ENCODE measurements at regions not wholly inside any gene's neighbourhood (a gene's known extent, or its start where the extent isn't known, plus 50 kb on each side); places are given as distances from the start of the nearest gene placed in this dataset.

- POLR2A ChIA-PET: no interaction called here
- no peak overlapping the region for H3K27ac ChIP-seq (ENCODE audit: low read length)
- H3K4me3 ChIP-seq (ENCODE audit: low read depth in 2 of 2, low read length in 2 of 2): no peak overlapping the region
- ATAC-seq (no peak), DNase-seq (ENCODE audit: low read depth, low spot score) (no peak)
- BruUV-seq (replicated peaks): no TSS peak
- no peaks in the 10 kb centered on the region for H3K27me3 ChIP-seq (ENCODE audit: control insufficient read depth, insufficient read depth, low read length)
- H3K4me1 ChIP-seq (ENCODE audit: control insufficient read depth, insufficient read depth, low read length): no peaks in the 10 kb centered on the region
- intact Hi-C loops (cut with micrococcal nuclease; ENCODE audit: unreplicated experiment) (no loop called here), in situ Hi-C loops (cut with HindIII; ENCODE audit: low pct_unique_long_range_greater_than_20kb, low sequenced_read_pairs) (no loop called here)
- no peaks in the 10 kb centered on the region for H3K36me3 ChIP-seq (ENCODE audit: control insufficient read depth, insufficient read depth, low read length)
- CTCF ChIA-PET: no interaction called here
- TF ChIP-seq TCF7L2 (IDR thresholded peaks at IDR 0.05; ENCODE audit: low read depth, low read length) (no peak), SIN3A (IDR thresholded peaks at IDR 0.05; ENCODE audit: borderline replicate concordance, insufficient read depth, low read depth, low read length) (no peak), REST (IDR thresholded peaks at IDR 0.05; ENCODE audit: insufficient read depth in 1 of 2, low read depth in 2 of 2, low read length in 1 of 2) (no peak), CTCF (IDR thresholded peaks at IDR 0.05) (no peak), POLR2AphosphoS5 (IDR thresholded peaks at IDR 0.05; ENCODE audit: low read depth, low read length) (no peak)
- no peaks in the 10 kb centered on the region for H3K9me3 ChIP-seq (ENCODE audit: control insufficient read depth, insufficient read depth, low read depth, low read length)
Observed at GRCh38 chr5:114097570-114097969, 264.3 kb upstream of the KCNN2 start.

GRCh38 chr5:114099161-114099560 lies 262.7 kb upstream of the KCNN2 start:
- DNase-seq (ENCODE audit: low read depth, low spot score) (no peak), ATAC-seq (no peak)
- no TSS peak for BruUV-seq (replicated peaks)
- Histone ChIP-seq H3K27ac (ENCODE audit: low read length) (no peak overlapping the region), H3K4me1 (ENCODE audit: control insufficient read depth, insufficient read depth, low read length) (no peaks in the 10 kb centered on the region), H3K4me3 (ENCODE audit: low read depth in 2 of 2, low read length in 2 of 2) (no peak overlapping the region), H3K9me3 (ENCODE audit: control insufficient read depth, insufficient read depth, low read depth, low read length) (no peaks in the 10 kb centered on the region), H3K36me3 (ENCODE audit: control insufficient read depth, insufficient read depth, low read length) (no peaks in the 10 kb centered on the region), H3K27me3 (ENCODE audit: control insufficient read depth, insufficient read depth, low read length) (no peaks in the 10 kb centered on the region)
- in situ Hi-C loops (cut with HindIII; ENCODE audit: low pct_unique_long_range_greater_than_20kb, low sequenced_read_pairs): no loop called here
- intact Hi-C loops (cut with micrococcal nuclease; ENCODE audit: unreplicated experiment): no loop called here
- no peak for TF ChIP-seq TCF7L2 (IDR thresholded peaks at IDR 0.05; ENCODE audit: low read depth, low read length)
- TF ChIP-seq SIN3A (IDR thresholded peaks at IDR 0.05; ENCODE audit: borderline replicate concordance, insufficient read depth, low read depth, low read length): no peak
- TF ChIP-seq CTCF (IDR thresholded peaks at IDR 0.05): no peak
- no peak for TF ChIP-seq REST (IDR thresholded peaks at IDR 0.05; ENCODE audit: insufficient read depth in 1 of 2, low read depth in 2 of 2, low read length in 1 of 2)
- no peak for TF ChIP-seq POLR2AphosphoS5 (IDR thresholded peaks at IDR 0.05; ENCODE audit: low read depth, low read length)
- ChIA-PET POLR2A (interaction anchor here (0.7 kb wide), 1 partner anchor 1163 kb away, joined by 5 read pairs; no protein-coding TSS in a partner anchor), CTCF (no interaction called here)

Measured in Panc1 (cell line).